ENCODE measurements at regions not wholly inside any gene's neighbourhood (a gene's known extent, or its start where the extent isn't known, plus 50 kb on each side); places are given as distances from the start of the nearest gene placed in this dataset.
A peak's percentile ranks its signal among the peaks of the same experiment; 100 is the strongest.

DNA sequence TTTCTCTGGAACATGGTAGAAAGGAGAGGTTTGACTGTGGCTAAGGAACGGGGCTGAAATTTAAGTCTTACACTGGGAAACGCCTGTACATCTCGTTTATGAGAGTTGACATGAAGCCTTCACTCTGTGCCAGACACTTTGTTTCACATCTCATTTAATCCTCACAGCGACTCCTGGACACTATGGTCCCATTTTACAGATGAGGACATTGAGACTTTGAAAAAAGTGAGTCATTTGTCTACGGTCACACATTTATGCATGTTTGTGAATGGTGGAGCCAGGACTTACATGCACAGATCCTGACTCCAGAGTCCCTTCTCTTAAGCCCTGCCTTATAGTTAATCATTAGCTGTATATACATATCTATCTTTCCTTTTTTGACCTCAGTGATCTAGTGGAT, 318.4 kb upstream of the EEF2KMT start:
- DNase-seq: no peak

GRCh38 chr16:5415123-5415522, 317.5 kb upstream of the EEF2KMT start:
- DNase-seq: no peak

DNA sequence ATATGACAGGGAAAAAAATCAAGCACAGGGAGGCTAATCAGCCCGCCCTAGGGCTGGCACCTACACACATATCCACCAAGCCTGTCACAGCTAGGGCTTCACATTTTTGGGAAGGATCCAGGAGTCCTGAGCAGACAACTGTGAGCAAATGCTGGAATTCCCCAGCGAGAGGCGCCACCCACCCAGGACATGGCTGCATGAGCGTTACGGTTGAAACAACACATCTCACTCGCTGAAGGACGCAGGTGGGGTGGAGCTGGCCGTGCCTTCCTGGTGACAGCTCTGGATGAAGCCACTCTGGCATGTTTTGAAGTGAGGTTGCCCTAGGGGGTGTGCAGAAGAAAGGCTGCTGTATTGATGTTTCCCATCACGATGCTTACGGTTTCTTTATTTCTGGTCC, 315.1 kb upstream of the EEF2KMT start:
- peak; percentile 4 for DNase-seq

DNA sequence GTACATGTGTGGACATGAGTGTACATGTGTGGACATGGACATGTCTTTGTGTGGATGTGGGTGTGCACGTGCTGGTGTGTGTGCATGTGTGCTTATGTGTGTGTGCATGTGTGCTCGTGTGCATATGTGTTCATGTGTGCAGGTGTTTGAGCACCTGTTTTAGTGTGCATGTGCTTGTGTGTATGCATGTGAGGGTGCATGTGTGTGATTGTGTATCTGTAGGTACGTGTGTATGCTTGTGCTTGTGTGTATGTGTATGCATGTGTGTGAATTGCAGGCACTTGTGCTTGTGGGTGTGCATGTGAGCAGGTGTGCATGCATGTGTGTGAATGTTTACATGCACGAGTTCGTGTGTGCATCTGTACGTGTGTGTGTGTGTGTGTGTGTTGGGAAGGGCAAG, 300.6 kb upstream of the EEF2KMT start:
- no peak for DNase-seq

DNA sequence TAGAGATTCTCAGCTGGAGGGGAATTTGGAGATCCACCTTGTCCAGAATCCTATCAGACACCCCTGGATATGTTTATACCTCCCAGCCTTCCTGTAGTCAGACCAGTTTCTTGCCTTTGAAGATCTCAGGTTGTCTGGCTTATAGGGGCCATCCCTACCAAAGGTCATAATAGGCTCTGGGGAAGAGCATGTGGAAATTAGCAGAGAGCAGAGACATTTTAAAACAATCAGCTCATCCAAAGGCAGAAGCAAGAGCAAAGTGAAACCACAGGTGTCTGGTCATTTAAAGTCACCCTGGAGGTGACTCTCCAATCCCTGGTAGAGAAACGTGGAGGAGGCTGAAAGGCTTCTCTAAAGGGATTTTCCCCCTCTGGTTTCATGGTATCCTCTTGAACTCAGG, 299.3 kb upstream of the EEF2KMT start:
- DNase-seq: no peak

- no peak for DNase-seq
These were observed 295.5 kb upstream of the EEF2KMT start for GRCh38 chr16:5393070-5393469.

GRCh38 chr16:5386989-5387388, 289.4 kb upstream of the EEF2KMT start:
- no peak for DNase-seq

- no peak for DNase-seq
These were observed 288.2 kb upstream of the EEF2KMT start for GRCh38 chr16:5385811-5386210.

GRCh38 chr16:5385115-5385514, 287.5 kb upstream of the EEF2KMT start:
- DNase-seq: no peak

GRCh38 chr16:5383737-5384136, 286.1 kb upstream of the EEF2KMT start:
- DNase-seq: no peak

- DNase-seq: no peak
These were observed 284.9 kb upstream of the EEF2KMT start for GRCh38 chr16:5382484-5382883.

DNA sequence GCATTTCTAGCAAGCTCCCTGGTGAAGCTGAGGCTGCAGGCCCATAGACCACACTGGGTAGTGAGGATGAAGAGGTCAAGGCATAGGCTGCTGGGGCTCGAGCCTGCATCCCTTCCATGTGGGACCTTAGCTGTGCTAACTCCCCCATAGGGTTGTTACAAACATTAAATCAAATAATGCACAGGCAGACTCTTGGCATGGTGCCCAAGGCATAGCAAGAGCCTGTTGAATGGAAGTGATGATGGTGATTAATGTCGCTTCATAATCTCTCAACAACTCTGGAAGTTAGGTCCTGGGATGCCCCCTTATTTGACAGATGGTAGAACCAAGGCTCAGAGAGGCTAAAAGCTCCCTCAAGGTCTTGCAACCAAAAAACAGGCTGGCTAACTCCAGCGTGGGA, 283.9 kb upstream of the EEF2KMT start:
- no peak for DNase-seq

DNA sequence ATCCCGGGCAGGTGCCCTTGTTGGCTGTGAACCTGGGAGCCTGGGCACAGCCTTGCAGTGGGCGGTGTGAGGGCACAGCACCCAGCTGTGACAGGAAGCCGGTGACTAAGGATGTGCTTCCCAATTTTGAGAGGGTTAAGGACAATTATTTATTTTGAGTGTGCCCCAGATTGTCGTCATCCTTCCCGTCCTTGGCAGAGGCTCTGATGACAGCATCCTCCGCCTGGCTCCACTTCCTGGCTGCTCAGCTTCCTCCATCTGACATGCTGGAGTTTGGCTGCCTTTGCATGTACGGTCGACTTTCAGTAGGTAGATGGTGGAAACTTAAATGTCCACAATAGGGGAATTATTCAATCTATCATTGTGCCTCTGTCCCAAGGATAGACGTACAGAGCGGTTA, 282.4 kb upstream of the EEF2KMT start:
- DNase-seq: no peak

DNA sequence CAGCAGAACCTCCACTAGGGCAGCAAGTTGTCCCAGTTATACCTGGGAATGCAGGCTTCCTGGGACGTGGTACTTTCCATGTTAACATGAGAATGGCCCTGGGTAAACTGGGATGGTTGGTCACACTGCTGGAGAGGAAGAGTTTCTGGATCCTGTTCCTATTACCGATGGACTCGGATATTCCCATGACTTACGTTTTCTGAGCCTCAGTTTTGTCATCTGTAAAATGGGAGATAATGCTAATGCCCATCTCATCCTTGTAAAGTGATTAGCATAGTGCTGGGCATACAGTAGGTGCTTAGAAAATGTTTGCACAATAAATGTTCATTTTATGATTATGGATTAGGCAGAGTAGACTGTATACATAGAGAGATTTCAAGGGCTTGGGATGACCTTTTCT, 280.9 kb upstream of the EEF2KMT start:
- DNase-seq: no peak

GRCh38 chr16:5377280-5377898, 279.8 kb upstream of the EEF2KMT start:
- DNase-seq: no peak

- no peak for DNase-seq
These were observed 276.6 kb upstream of the EEF2KMT start for GRCh38 chr16:5374184-5374583.

- no peak for DNase-seq
These were observed 270.4 kb upstream of the EEF2KMT start for GRCh38 chr16:5367951-5368350.

GRCh38 chr16:5366126-5366525, 268.5 kb upstream of the EEF2KMT start:
- DNase-seq: no peak

DNA sequence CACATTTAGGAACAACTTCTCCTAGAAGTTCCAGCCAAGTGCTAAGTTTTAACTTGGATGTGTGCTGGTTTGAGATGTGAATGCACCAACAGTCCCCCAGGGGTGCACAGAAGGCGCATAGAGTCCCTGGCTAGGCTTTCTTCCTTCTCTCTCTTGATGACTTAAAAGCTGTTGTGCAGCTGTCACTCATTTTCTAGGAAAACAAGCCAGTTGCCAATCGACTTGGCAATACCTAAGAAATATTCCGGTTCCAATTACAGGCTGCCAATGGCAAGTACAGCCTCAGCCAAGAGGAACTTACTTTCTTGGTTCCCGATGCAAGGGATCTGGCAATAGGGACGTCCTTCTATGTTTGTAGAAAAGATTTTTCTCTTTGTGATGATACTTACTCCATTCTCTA, 266.6 kb upstream of the EEF2KMT start:
- no peak for DNase-seq

DNA sequence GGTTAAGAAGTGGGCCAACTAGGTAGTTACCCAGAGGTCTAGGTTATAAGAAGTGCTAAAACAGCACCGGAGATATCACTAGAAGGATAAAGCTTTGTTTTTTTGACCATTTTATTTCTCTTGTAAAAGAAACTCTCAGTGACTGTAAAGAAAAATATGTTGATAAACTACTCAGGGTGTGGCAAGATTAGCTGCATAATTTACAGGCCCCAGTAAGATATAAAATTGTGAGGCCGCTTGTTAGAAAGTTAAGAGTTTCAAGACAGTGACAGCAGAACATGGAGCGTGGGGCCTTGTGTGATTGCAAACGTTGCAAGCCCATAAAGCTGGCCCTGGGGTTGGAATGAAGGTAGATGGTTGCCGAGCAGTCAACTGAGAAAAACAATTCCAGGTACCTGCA, 263.7 kb upstream of the EEF2KMT start:
- DNase-seq: no peak

GRCh38 chr16:5354645-5355044, 257.1 kb upstream of the EEF2KMT start:
- DNase-seq: no peak

GRCh38 chr16:5349670-5350517, 252.3 kb upstream of the EEF2KMT start:
- DNase-seq: no peak

DNA sequence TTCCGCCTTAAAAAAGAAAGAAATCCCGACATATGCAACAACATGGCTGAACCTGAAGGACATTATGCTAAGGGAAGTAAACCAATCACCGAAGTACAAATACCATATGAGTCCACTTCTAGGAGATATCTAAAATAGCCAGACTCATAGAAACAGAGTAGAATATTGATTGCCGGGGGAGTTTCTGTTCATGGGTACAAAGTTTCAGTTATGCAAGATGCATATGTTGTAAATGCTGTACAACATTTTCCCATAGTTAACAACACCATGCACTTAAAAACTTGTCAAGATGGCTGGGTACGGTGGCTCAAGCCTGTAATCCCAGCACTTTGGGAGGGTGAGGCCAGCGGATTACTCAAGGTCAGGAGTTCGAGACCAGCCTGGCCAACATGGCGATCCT, 251.5 kb upstream of the EEF2KMT start:
- DNase-seq: no peak

DNA sequence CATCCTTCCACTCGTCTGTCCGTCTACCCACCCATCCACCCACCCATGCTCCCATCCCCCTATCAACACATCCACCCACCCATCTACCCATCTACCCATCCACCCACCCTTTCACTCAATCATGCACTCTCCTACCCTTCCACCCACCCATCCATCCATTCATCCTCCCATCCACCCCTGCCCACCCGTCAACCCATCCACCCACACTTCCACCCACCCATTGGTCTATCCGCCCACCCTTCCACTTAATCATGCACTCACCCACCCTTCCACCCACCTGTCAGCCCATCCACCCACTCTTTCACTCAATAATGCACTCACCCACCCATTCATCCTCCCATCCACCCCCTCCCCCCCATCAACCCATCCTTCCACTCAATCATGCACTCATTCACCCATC, 250.0 kb upstream of the EEF2KMT start:
- no peak for DNase-seq
